ENCODE measurements at regions not wholly inside any gene's neighbourhood (a gene's known extent, or its start where the extent isn't known, plus 50 kb on each side); places are given as distances from the start of the nearest gene placed in this dataset.
"Not testable (repeated sequence)": the region's sequence is repeated elsewhere in the genome, so short reads cannot be mapped to it uniquely, and the experiment has no call there.

GRCh38 chr12:82300611-82301010 lies 57.6 kb downstream of the CCDC59 start:
- no peak for DNase-seq (ENCODE audit: low read depth in 2 of 2)

- DNase-seq (ENCODE audit: low read depth in 2 of 2): no peak
Measured at GRCh38 chr12:82299319-82300025, 58.7 kb downstream of the CCDC59 start.

GRCh38 chr12:82290415-82290814 lies 67.8 kb downstream of the CCDC59 start:
- DNase-seq (ENCODE audit: low read depth in 2 of 2): no peak

DNA sequence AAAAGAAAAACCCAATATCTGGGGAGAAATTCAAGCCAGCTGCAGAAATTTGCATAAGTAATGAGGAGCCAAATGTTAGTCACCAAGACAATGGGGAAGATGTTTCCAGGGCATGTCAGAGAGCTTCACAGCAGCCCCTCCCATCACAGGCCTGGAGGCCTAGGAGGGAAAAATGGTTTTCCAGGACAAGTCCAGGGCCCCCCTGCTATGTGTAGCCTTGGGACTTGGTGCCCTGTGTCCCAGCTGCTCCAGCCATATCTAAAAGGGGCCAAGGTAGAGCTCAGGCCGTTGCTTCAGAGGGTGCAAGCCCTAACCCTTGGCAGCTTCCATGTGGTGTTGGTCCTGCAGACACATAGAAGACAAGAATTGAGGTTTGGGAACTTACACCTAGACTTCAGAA lies 76.9 kb downstream of the CCDC59 start:
- not testable (repeated sequence) for DNase-seq (ENCODE audit: low read depth in 2 of 2)

- DNase-seq (ENCODE audit: low read depth in 2 of 2): no peak
Measured at GRCh38 chr12:82279536-82280058, 78.6 kb downstream of the CCDC59 start.

GRCh38 chr12:82277582-82277981 lies 80.6 kb downstream of the CCDC59 start:
- DNase-seq (ENCODE audit: low read depth in 2 of 2): no peak

GRCh38 chr12:82242729-82243128 lies 115.5 kb downstream of the CCDC59 start:
- DNase-seq (ENCODE audit: low read depth in 2 of 2): no peak

DNA sequence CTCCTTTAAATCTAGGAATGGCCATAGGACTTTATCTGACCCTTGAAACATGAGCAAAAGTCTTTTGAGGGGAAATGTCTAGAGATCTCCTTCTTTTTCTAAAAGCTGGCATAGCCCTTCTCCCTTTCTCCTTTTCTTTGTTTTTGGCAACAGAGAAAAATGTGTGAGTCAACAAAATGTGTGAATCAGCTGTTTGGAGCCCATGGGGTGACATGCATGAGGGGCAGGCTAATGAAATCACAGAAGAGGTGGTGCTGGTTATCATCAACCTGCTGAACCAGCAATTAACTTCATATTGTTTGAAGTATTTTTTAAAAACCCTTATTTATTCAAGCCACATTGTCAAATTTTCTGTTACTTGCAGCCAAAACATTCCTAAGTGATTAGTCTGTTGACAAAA lies 132.3 kb downstream of the CCDC59 start:
- DNase-seq (ENCODE audit: low read depth in 2 of 2): no peak

- DNase-seq (ENCODE audit: low read depth in 2 of 2): no peak
Measured at GRCh38 chr12:82223426-82223825, 134.8 kb downstream of the CCDC59 start.

GRCh38 chr12:82216475-82216874 lies 141.7 kb downstream of the CCDC59 start:
- no peak for DNase-seq (ENCODE audit: low read depth in 2 of 2)

GRCh38 chr12:82213761-82214160 lies 144.4 kb downstream of the CCDC59 start:
- DNase-seq (ENCODE audit: low read depth in 2 of 2): no peak

DNA sequence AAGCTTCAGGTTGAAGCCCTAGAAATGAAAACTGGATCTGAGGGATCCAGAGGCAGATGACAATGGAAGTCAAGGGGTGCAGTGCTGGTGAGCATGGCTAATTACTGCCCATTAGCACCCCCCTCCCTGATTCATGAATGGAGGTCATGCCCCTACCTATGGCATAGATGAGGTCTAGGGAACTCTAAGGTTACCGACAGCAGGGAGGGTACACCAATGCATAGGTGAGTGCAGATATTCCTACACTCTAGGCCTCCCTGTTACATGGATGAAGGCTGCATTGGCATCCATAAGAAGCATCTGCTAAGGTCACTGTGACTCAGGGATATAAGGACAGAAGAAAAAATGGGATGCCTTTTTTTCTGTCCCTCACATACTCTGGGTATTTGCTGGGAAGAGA lies 147.3 kb downstream of the CCDC59 start:
- no peak for DNase-seq (ENCODE audit: low read depth in 2 of 2)

- DNase-seq (ENCODE audit: low read depth in 2 of 2): no peak
Measured at GRCh38 chr12:82209533-82209932, 148.7 kb downstream of the CCDC59 start.

- no peak for DNase-seq (ENCODE audit: low read depth in 2 of 2)
Measured at GRCh38 chr12:82207556-82207955, 150.6 kb downstream of the CCDC59 start.

- DNase-seq (ENCODE audit: low read depth in 2 of 2): no peak
Measured at GRCh38 chr12:82203086-82203485, 155.1 kb downstream of the CCDC59 start.

DNA sequence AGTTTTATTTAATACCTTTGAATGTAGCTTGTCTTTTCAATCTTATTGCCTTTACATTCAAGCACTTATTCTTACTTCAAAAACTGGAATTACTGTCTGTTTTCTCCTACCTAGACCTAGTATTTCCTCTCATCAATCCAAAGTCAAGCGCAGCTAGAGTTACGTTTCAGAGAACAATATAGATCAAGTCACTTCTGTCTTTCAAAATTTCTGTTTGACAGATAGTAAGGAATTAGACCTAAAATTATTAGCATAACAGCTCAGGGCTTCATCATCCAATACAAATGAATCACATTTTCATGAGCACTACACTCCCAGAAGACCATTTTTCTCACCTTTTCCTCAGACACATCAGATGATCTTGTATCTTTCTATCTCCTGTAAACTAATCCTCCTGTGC lies 170.6 kb downstream of the CCDC59 start:
- no peak for DNase-seq (ENCODE audit: low read depth in 2 of 2)

GRCh38 chr12:82187011-82187410 lies 171.2 kb downstream of the CCDC59 start:
- DNase-seq (ENCODE audit: low read depth in 2 of 2): no peak

DNA sequence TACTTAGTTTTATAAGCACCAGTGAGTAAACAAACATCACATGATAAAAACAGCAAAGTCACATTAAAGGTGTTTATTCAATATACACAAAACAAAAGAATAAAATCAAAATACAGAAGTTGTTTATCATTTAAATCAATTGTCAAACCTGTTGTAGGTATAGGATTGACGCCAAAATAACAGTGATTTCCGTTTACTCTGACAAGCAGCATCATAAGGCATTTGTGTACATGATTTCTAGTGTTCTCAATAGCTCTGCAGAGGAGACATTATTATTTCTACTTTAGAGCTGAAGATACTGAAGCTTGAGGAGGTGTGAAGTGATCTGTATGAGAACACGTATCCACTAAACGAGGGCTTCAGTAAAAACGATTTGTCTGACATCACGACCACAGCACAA lies 171.9 kb downstream of the CCDC59 start:
- DNase-seq (ENCODE audit: low read depth in 2 of 2): no peak

- DNase-seq (ENCODE audit: low read depth in 2 of 2): no peak
Measured at GRCh38 chr12:82184844-82185243, 173.3 kb downstream of the CCDC59 start.

- no peak for DNase-seq (ENCODE audit: low read depth in 2 of 2)
Measured at GRCh38 chr12:82182601-82183190, 175.5 kb downstream of the CCDC59 start.

DNA sequence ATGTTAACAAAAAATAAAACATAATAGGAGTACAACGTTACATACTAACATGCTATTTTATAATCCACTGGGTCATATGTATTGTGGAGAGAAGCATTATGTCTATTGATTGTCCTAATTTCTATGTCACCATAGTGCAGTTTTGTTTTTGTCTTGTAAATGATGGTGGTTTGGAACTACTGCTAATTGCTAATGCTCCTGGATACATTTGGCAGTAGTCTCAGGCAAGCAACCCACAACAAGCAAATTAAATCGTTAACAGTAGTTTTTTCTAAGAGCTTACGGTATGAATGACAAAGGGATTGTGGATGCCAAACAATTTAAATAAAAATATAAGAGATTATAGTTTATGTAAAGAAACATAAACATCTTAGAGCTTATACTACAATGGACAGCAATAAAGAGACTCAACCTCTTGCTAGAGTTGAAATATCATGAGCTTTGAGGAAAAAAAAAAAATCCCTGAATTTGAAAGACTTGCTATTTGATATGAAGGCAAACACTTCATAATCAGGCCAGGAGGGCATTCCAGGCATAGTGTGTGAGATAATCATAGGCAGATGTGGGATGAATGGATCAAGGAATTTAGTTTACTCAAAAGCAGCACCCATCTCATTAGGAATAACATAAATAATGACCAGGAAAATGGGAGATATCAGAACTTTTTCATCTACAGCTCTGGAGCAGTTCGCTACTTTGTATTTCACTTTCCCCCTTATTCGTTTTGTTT lies 181.3 kb downstream of the CCDC59 start:
- DNase-seq (ENCODE audit: low read depth in 2 of 2): no peak

DNA sequence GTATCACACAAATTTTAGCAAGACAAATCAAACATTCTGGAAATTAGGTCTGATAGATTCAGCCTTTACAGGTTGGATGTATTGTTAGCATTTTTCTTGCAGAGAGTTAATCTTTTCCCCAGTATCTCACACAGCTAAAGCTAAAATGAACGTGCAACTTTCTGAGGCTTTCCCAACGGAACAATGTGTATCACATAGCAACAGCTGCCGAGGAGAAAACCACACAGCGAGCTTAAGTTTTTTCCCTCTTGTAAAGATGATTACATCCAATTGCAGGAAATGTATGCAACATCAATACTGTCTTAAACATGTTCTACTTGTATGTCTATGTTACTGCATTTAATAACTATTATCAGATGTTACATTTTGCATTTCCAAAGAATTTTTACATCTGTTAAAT lies 182.2 kb downstream of the CCDC59 start:
- DNase-seq (ENCODE audit: low read depth in 2 of 2): no peak

DNA sequence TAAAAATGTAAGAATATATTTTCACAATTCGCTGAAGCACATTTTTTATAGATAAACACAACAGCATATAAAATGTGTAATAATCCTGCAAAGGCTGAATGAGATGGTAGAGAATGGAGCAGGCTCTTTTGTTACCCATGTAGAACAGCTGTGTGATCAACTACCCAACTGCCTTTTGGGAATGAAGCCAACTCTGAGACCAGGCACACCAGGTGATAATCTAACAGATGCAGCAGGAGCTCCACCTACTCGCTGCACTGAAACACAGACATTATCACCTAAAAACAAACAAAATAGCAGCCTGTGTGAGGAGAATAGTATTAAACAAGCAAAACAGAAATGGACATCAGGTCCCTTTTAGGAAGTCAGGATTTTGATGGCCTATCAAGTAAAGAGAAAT lies 183.3 kb downstream of the CCDC59 start:
- no peak for DNase-seq (ENCODE audit: low read depth in 2 of 2)
